Kidney epithelial cell (primary cell): ENCODE measurements at regions not wholly inside any gene's neighbourhood (a gene's known extent, or its start where the extent isn't known, plus 50 kb on each side); places are given as distances from the start of the nearest gene placed in this dataset.

Source experiments
- DNase-seq: peaks from one replicate; pipeline ENCODE4 v3.0.0-alpha.2; 2010; ENCODE audit warnings: low read depth
- H3K27me3 ChIP-seq: 2 replicates; pipeline ENCODE4 v1.6.0; 2011; ENCODE audit warnings: low read length; ENCODE audit not compliant: control insufficient read depth, insufficient read depth
- H3K36me3 ChIP-seq: 2 replicates; pipeline ENCODE4 v1.5.1; 2011; ENCODE audit warnings: low read length; ENCODE audit not compliant: control insufficient read depth, insufficient read depth
- H3K4me3 ChIP-seq: 2 replicates; pipeline ENCODE4 v1.5.1; 2011; ENCODE audit warnings: low read depth, mild to moderate bottlenecking, control low read depth, low read length
- TF ChIP-seq, protein P1 (sequence below): IDR thresholded peaks from 2 replicates; pipeline ENCODE4 v1.5.1; 2011; ENCODE audit warnings: mild to moderate bottlenecking, moderate library complexity, low read length, control low read depth, inconsistent platforms; ENCODE audit not compliant: insufficient read depth, poor library complexity, severe bottlenecking

GRCh38 chr1:187257476-187257875 is 428.7 kb downstream of the PLA2G4A start:
- Histone ChIP-seq H3K4me3 (no peak overlapping the region), H3K36me3 (no peaks in the 10 kb centered on the region), H3K27me3 (no peaks in the 10 kb centered on the region)
- DNase-seq, result no peak
- TF ChIP-seq, protein P1, sequence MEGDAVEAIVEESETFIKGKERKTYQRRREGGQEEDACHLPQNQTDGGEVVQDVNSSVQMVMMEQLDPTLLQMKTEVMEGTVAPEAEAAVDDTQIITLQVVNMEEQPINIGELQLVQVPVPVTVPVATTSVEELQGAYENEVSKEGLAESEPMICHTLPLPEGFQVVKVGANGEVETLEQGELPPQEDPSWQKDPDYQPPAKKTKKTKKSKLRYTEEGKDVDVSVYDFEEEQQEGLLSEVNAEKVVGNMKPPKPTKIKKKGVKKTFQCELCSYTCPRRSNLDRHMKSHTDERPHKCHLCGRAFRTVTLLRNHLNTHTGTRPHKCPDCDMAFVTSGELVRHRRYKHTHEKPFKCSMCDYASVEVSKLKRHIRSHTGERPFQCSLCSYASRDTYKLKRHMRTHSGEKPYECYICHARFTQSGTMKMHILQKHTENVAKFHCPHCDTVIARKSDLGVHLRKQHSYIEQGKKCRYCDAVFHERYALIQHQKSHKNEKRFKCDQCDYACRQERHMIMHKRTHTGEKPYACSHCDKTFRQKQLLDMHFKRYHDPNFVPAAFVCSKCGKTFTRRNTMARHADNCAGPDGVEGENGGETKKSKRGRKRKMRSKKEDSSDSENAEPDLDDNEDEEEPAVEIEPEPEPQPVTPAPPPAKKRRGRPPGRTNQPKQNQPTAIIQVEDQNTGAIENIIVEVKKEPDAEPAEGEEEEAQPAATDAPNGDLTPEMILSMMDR, result no peak

- H3K36me3 ChIP-seq, result no peaks in the 10 kb centered on the region
- DNase-seq, result no peak
- TF ChIP-seq, protein P1, result no peak
- no peaks in the 10 kb centered on the region for H3K27me3 ChIP-seq
- H3K4me3 ChIP-seq, result no peak overlapping the region
These were observed 432.9 kb downstream of the PLA2G4A start for GRCh38 chr1:187261637-187262036.

- TF ChIP-seq, protein P1, result no peak
- Histone ChIP-seq H3K36me3 (no peaks in the 10 kb centered on the region), H3K27me3 (no peaks in the 10 kb centered on the region), H3K4me3 (no peak overlapping the region)
- no peak for DNase-seq
These were observed 434.0 kb downstream of the PLA2G4A start for GRCh38 chr1:187262731-187263130.

DNA sequence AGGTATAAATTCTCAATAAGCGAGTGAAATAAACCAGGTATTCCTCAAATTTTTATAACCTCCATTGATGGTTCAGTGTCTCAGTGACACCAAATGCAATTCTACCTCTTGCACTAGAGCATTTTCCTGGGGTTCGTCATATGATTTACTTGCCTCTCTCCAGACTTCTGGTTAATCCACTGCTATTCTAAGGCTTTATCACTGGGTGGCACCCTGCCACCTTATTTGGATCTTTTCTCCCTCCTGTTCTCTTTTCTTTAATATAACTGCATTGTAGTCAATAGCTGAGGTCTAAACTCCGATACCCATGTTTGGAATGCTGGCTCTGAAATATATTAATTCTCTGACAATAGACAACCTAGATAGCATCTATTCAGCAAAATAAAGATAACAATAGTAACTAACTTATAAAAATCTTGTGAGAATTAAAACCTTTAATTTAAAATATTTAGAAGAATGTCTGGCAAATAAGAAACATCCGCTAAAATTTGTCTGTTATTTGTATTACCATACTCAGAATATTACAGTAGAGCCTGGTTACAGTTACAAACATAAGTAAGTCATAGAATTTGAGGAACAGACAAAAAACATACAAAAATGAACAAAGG is 436.4 kb downstream of the PLA2G4A start:
- no peaks in the 10 kb centered on the region for H3K36me3 ChIP-seq
- H3K27me3 ChIP-seq, result no peaks in the 10 kb centered on the region
- H3K4me3 ChIP-seq, result no peak overlapping the region
- TF ChIP-seq, protein P1, result peak; percentile 68
- no peak for DNase-seq

DNA sequence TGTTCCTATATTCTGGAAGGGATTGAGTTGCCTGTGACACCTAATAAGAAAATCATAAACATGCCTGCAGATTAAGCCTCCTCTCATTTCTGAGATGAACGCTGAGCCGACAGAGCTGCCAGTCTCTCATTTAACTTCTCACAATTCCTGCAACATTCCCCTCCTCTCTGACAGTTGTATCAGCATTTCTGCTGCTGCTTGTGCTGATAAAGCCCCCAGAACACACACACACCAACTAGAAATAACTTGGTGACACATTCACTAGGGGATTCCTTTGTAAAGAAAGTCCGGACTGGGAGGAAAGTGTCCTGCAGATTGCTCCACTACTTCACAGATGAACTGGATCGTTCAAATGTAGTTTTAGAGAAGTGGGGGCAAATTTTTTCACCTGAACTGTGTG is 437.3 kb downstream of the PLA2G4A start:
- no peak for DNase-seq
- Histone ChIP-seq H3K4me3 (no peak overlapping the region), H3K27me3 (no peaks in the 10 kb centered on the region), H3K36me3 (no peaks in the 10 kb centered on the region)
- TF ChIP-seq, protein P1, result no peak

- Histone ChIP-seq H3K36me3 (no peaks in the 10 kb centered on the region), H3K4me3 (no peak overlapping the region), H3K27me3 (no peaks in the 10 kb centered on the region)
- TF ChIP-seq, protein P1, result no peak
- DNase-seq, result no peak
These were observed 439.1 kb downstream of the PLA2G4A start for GRCh38 chr1:187267827-187268226.
